ENCODE measurements at regions not wholly inside any gene's neighbourhood (a gene's known extent, or its start where the extent isn't known, plus 50 kb on each side); places are given as distances from the start of the nearest gene placed in this dataset.

DNA sequence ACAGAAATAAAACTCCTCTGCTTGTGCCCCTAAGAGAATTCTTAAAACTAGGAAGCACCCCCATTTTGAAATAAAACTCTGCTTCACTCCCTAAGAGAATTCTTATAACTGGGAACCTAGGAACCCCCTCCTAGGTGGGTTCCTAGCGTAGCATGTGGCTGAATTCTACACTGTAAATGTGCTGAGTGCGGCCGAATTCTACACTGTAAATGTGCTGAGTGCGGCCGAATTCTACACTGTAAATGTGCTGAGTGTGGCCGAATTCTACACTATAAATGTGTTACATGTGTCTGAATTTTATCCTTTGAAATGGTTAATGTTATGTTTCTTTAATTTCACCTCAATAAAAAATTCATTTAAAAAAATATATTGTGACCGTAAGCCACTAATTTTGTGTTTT, 79.3 kb downstream of the PSMB1 start:
- TF ChIP-seq, protein P1, sequence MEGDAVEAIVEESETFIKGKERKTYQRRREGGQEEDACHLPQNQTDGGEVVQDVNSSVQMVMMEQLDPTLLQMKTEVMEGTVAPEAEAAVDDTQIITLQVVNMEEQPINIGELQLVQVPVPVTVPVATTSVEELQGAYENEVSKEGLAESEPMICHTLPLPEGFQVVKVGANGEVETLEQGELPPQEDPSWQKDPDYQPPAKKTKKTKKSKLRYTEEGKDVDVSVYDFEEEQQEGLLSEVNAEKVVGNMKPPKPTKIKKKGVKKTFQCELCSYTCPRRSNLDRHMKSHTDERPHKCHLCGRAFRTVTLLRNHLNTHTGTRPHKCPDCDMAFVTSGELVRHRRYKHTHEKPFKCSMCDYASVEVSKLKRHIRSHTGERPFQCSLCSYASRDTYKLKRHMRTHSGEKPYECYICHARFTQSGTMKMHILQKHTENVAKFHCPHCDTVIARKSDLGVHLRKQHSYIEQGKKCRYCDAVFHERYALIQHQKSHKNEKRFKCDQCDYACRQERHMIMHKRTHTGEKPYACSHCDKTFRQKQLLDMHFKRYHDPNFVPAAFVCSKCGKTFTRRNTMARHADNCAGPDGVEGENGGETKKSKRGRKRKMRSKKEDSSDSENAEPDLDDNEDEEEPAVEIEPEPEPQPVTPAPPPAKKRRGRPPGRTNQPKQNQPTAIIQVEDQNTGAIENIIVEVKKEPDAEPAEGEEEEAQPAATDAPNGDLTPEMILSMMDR (IDR thresholded peaks at IDR 0.05): no peak
- Histone ChIP-seq H3K9me3 (no peaks in the 10 kb centered on the region), H3K4me1 (peaks cover 0 to 3% (median 0%) of the 10 kb centered on the region in 12 donors), H3K36me3 (no peaks in the 10 kb centered on the region), H3K27ac (no peak overlapping the region), H3K27me3 (no peaks in the 10 kb centered on the region), H3K4me3 (no peak overlapping the region)
- WGBS, 4 donors: 90 to 96% (median 93%) methylated on average over 7 of the region's 7 CpGs
- ATAC-seq (no peak), DNase-seq (no peak)
- intact Hi-C loops (cut with DNase I): no loop called here

DNA sequence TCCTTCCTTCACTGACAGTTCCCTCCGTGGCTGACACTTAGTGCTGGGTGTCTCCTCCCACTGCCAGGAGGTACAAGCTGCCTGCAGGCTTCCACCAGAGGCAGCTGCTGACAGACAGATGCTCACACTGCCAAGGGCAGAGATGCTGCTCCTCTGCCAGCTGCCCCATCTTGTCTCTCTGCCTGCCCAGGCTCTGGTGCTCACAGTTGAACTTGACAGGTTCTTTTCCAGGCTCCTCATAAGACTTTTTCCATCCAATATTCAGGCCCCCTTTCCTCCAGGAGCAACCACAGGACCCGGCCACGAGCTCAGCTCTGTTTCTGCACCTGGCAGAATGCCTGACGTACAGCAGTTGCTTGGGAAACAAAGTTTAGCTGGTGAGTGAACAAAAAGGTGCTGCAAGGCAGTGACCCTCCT, 79.8 kb downstream of the PSMB1 start:
- no peak overlapping the region for H3K27ac ChIP-seq
- H3K4me3 ChIP-seq: no peak overlapping the region
- H3K36me3 ChIP-seq: no peaks in the 10 kb centered on the region
- peak in 3 of 4 donors; percentile 58 to 84 (median 75) for ATAC-seq
- intact Hi-C loops (cut with DNase I): no loop called here
- H3K9me3 ChIP-seq: peaks cover 0 to under 1% (median 0%) of the 10 kb centered on the region in 12 donors
- DNase-seq: peak in 2 of 5 donors; percentile 47 to 67
- 19 to 26% (median 19%) methylated on average over 4 of the region's 4 CpGs for WGBS, 4 donors
- peaks cover 0 to 3% (median 0%) of the 10 kb centered on the region in 12 donors for H3K4me1 ChIP-seq
- H3K27me3 ChIP-seq: no peaks in the 10 kb centered on the region
- TF ChIP-seq, protein P1 (IDR thresholded peaks at IDR 0.05): no peak
- TF ChIP-seq POLR2A (IDR thresholded peaks at IDR 0.05): no peak

DNA sequence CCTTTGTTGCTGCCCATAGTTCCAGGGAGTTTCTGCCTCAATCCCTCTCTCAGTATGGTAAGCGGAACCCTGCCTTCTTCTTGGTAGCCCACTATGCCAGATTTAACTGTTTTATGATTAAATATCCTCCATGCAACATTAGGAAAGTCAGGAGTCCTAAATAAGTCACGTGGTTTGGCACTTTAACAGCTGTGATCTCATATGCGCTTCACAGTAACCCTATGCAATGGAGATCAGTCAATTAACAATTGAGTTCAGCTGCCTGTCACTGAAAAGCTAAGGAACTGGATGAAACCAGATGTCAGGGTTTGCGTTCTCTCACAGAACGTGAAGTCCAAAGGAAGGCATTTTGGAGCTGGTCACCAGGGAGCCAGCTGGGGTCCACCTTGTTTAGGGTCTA, 81.6 kb downstream of the PSMB1 start:
- ATAC-seq: no peak
- H3K27ac ChIP-seq: no peak overlapping the region
- intact Hi-C loops (cut with DNase I): no loop called here
- WGBS, 4 donors: 72 to 91% (median 81%) methylated on average over 5 of the region's 5 CpGs
- H3K4me3 ChIP-seq: no peak overlapping the region
- H3K27me3 ChIP-seq: no peaks in the 10 kb centered on the region
- TF ChIP-seq, protein P1 (IDR thresholded peaks at IDR 0.05): no peak
- TF ChIP-seq POLR2A (IDR thresholded peaks at IDR 0.05): no peak
- H3K4me1 ChIP-seq: peaks cover 0 to 3% (median 0%) of the 10 kb centered on the region in 12 donors
- no peaks in the 10 kb centered on the region for H3K36me3 ChIP-seq
- no peak for DNase-seq
- peaks cover 0 to 6% (median 0%) of the 10 kb centered on the region in 12 donors for H3K9me3 ChIP-seq

DNA sequence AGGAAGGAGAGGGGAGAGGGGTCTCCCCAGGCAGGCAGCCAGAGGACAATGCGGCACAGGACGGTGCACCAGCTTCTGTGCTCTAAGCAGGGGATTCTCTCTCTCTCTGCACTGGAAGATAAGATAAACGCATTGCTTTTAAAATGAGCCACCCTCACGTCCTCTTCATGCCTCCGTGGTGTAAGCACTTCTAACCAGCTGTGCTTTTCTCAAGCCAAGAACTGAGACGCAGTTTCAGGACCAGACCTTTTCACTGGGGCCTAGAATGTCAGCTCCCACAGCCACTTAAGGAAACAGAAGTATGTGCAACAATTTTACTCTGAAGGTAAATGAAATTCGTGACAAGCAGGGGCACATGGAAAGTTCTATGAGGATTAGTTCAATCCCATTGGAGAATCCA, 82.4 kb downstream of the PSMB1 start:
- Histone ChIP-seq H3K9me3 (peaks cover 0 to 6% (median 0%) of the 10 kb centered on the region in 12 donors), H3K4me3 (no peak overlapping the region), H3K27ac (no peak overlapping the region), H3K36me3 (no peaks in the 10 kb centered on the region), H3K27me3 (no peaks in the 10 kb centered on the region), H3K4me1 (peaks cover 0 to 3% (median 0%) of the 10 kb centered on the region in 12 donors)
- intact Hi-C loops (cut with DNase I): no loop called here
- ATAC-seq (peak in 1 of 4 donors; percentile 33), DNase-seq (no peak)
- no peak for TF ChIP-seq POLR2A (IDR thresholded peaks at IDR 0.05)
- TF ChIP-seq, protein P1 (IDR thresholded peaks at IDR 0.05): no peak
- 18 to 22% (median 20%) methylated on average over 7 of the region's 7 CpGs for WGBS, 4 donors

Measured in heart left ventricle (tissue), 16 donors.